Fibroblast of the aortic adventitia (primary cell): ENCODE measurements at regions not wholly inside any gene's neighbourhood (a gene's known extent, or its start where the extent isn't known, plus 50 kb on each side); places are given as distances from the start of the nearest gene placed in this dataset.
"Not testable (repeated sequence)": the region's sequence is repeated elsewhere in the genome, so short reads cannot be mapped to it uniquely, and the experiment has no call there.

Experiments
- DNase-seq: peaks from one replicate; pipeline ENCODE4 v3.0.0-alpha.2; 2010; ENCODE audit warnings: low read depth
- H3K4me3 ChIP-seq: 2 replicates; pipeline ENCODE4 v1.5.1; 2011; ENCODE audit warnings: low read depth, mild to moderate bottlenecking, control low read depth, low read length, moderate library complexity
- CTCF ChIP-seq: IDR thresholded peaks from 2 replicates; pipeline ENCODE4 v1.5.1; 2011; ENCODE audit warnings: mild to moderate bottlenecking, low read length, control low read depth, inconsistent platforms; ENCODE audit not compliant: insufficient read depth

- not testable (repeated sequence) for DNase-seq, H3K4me3 ChIP-seq
These were observed 668.2 kb downstream of the SPATA31A6 start for GRCh38 chr9:42851701-42852100.

GRCh38 chr9:42852133-42852930 lies 668.9 kb downstream of the SPATA31A6 start:
- peak; percentile 12 for DNase-seq
- peak overlapping the region; percentile 40 for H3K4me3 ChIP-seq
- peak; percentile 18 for TF ChIP-seq CTCF

- DNase-seq, H3K4me3 ChIP-seq: not testable (repeated sequence)
These were observed 676.7 kb downstream of the SPATA31A6 start for GRCh38 chr9:42860133-42860532.

GRCh38 chr9:42862465-42862864 lies 679.0 kb downstream of the SPATA31A6 start:
- not testable (repeated sequence) for H3K4me3 ChIP-seq, DNase-seq
